SW480 (cell line): ENCODE measurements at regions not wholly inside any gene's neighbourhood (a gene's known extent, or its start where the extent isn't known, plus 50 kb on each side); places are given as distances from the start of the nearest gene placed in this dataset.
A peak's percentile ranks its signal among the peaks of the same experiment; 100 is the strongest.

Source experiments
- DNase-seq: peaks from one replicate; pipeline ENCODE4 v3.0.0-alpha.2; 2016; ENCODE audit warnings: low spot score

DNA sequence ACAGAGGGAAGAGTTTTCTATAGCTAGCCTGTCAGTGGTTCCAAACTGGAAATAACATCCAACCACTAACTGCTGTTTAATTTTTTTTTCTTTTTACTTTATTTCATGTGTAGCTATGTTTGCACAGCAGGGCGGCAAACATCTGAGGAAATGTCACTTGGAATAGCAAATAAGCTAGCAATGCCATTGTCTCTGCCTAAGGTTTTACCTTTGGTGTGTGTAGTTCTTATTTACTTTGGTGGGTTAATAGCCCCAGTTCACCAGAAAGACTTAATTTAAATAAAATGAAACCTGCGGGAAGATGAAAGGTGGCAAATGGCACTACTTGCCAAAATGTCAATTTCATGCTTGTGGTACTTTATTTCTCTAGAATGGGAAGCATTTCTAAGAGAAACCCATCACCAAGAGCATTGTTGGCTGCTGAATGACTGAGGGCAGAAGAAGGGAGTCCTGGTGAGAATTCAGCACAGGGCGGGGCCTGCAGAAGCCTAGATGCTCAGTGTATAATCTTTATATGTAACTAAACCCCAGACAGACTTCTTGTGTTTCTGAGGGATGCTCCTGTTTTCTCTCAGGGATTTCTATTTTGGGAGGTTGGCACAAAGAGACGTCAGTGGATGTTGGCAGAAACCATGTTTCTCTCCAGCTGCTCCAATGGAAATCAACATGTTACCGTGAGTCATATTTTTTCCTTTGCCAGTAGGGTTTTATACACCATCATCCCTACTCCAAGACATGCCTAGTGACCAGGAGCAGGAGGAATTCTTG lies 300.4 kb upstream of the NT5C1B start:
- DNase-seq, result no peak

DNA sequence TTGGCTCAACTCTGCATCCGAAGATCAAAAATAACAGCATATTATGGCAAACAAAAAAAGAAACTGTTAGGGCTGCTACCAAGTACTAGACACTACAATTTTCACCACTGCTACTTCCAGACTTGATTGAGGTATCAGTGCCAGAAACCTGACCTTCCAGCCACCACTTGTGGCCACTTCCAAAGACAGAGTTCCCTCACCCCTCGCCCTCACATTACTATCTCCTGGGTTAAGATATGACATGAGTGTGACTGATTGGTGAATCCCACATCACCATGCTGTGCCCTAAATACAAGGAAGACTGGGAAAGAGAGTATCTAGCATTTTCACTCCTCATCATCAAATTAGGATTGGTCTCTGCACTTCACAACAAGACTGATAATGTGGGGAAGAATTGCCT lies 296.1 kb upstream of the NT5C1B start:
- DNase-seq, result no peak

DNA sequence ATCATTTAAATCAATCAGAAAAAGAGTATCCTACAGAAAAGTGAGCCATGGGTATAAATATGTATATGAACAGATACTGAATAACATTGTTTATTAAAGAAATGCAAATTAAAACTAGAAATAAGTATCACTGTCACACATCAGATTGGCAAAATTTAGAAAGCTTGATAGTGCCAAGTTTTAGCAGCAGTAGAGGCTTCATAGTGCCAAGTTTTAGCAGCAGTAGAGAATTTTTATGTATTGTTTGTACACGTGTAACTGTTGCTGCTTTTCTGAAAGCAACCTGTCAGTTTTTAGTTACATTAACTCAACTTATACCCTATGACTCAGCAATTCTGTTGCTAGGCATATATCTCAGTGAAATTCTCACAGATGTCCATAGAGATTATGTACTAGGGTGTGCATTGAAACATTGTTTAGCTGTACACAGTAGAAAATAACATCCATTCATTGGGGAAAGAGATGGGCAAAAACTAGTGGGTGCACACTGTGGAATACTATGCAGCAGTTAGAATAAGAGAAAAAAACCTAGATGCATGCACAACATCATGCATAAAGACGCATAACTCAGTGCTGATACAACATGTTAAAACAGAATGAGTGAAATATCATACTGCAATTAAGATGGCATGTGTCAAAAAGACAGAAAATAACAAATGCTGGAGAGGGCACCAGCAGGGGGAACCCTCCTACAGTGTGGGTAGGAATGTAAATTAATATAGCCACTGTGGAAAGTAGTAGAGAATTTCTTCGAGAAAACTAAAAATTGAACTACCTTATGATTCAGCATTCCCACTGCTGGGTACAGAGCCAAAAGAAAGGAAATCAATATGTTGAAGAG lies 294.5 kb upstream of the NT5C1B start:
- DNase-seq, result no peak

DNA sequence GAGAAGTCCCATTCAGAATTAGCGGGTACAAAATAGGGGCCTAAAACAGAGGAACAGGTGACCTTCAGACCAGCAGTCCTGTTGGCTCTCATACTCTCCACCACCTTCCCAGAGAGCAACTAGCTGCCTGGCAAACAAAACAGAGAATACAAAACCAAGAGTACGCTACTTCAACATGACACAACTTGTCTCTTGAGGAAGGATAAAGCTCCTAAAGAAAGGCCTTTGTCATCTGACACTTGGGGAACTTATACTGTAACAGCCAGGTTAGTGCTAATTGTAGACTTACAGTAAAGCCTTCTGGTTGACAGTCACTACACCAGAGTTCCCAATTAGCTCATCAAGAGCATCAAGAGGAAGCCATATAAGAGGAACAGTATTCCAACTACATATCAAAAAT lies 282.1 kb upstream of the NT5C1B start:
- DNase-seq, result no peak

DNA sequence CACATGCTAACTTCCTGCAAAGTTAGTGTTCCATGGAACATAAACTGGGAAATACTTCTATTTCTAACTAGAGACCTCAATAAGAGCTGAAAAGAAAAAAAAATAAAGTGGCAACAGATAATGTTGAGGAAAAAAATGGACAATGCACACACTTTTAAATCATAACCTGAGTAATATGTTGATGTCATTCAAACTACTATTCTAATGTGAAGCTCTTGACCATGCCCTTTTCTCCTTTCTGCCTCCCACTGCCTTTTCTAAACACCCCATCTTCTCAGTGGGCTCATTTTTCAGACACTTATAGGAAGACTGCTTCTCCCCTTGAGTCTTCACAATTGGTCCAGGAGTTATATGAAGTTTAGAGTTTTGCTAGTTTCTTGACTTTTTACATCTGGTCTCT lies 280.9 kb upstream of the NT5C1B start:
- DNase-seq, result no peak

DNA sequence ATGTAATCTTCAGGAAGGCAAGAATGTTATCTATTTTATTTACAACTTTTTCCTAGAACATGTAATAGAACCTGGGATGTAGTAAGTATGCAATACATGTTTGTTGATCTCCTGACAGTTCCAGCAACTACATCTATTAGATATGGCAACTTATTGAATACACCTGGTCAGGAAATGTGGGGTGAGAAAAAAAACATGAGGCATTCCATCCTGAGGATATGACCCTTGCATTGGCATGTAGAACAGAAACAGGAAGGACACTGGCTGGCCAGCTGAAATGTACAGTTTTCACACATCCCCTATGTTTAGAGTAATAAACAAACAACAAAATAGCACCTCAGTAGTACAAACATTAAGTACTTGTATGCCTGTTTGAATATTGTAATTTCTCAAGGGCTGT lies 272.6 kb upstream of the NT5C1B start:
- DNase-seq, result no peak

DNA sequence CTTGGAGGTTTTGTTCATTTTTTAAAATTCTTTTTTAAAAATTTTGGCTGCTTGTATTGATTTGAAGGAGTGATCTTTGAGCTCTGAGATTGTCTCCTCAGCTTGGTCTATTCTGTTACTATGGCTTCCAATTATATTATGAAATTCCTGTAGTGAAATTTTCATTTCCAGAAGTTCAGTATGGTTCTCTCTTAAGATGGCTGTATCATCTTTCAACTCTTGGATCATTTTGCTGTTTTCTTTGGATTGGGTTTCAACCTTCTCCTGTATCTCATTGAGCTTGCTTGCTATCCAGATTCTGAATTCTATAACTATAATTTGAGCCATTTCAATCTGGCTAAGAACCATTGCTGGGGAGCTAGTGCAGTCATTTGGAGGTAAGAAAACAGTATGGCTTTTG lies 270.8 kb upstream of the NT5C1B start:
- DNase-seq, result no peak

DNA sequence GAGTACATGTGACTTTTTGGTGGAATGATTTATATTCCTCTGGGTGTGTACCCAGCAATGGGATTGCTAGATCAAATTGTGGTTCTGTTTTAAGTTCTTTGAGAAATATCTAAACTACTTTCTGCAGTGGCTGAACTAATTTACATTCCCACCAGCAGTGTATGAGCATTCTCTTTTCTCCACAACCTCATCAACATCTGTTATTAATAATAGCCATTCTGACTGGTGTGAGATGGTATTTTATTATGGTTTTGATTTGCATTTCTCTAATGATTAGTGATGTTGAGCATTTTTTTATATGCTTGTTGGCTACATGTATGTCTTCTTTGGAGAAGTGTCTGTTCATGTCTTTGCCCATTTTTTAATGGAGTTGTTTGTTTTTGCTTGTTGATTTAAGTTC lies 267.4 kb upstream of the NT5C1B start:
- DNase-seq, result no peak

DNA sequence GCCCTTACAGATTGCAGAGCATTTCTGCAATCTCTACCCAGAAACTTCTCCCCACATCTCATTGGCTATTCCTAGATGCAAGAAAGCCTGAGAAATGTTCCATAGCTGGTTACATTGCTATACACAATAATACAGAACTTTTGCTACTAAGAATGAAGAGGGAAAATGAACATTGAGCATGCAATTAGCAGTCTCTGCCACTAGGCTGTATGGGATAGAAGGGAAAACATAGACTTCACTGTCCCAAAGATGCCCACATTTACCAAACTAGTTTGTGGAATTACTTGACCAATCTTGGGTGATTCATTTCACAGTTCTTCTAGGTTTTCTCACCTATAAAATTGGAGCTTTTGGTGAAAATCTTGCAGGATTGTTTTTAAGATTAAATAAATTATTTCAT lies 265.7 kb upstream of the NT5C1B start:
- peak; percentile 15 for DNase-seq

DNA sequence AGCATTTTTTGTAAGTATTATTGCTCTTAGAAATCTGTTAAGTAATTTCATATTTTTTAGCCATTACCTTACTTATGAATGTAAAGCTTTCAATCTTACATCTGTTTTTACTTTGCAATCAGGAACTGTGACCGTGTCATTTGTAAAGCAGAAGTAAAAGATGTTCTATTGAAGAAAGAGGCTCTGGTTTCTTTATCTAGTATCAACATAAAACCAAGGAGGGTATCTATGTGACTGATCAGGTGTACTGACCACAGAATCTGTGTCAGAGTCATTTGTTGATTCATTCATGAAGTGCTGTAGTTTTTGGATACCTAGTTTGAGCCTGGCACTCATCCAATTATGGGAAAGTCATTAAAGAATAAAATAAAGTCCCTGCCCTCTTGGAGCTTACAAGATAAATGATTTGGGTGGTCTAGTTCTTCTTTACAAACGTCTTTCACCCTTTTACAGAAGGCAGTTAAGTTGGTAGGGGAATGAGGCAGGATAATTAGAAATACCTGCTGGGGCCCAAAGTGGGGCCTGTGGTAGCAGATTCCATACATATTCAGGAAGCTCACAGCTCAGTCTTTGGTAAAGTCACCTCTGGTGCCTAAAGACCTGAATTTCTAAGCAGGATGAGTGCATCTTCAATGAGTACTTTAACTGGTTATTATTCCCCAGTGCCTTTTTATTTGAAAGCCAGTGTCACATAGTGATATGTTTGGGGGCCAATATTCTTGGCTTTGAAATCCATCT lies 260.6 kb upstream of the NT5C1B start:
- DNase-seq, result no peak

DNA sequence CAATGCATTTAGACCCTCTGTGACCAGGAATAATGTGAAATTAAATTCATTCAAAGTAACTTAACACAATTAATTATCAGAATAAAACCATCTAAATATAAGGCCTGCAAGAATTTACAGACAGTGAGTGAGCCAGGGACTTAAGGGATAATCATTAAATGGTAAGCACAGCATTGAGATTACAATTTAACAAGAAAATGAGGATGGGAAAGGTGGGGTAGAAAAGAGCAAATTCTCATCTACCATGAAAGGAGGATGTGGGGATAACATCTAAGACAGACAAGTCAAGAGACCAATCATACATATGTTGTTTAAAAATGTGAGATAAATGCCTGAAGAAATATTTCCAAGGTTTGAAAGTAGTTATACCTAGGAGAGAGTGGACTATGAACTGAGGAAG lies 259.3 kb upstream of the NT5C1B start:
- no peak for DNase-seq

DNA sequence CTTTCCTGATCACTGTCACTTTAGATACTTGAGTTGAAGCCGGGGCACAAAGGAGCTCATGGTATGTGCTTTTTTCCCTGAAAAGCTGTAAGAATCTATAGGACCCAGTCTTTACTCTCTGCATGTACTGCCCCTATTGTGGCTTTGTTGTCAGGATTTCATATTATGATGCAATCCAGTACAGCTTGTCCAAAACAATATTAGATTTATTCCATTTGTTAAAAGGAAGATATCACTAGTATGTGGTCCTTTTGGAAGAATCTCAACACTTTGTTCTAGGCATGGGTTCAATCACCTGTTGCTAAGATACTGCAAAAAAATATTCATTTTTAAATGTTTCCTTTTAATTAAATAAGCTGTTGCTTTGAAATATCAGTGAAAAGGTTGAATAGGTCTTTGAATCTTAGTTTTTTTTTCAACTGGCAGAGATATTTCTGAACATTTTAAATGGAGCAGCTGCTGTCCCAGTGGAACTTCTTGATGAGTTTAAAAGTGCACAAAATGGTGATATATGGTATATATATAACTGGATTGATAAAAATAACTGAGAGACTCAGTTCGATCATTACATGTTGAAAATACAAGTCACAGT lies 256.6 kb upstream of the NT5C1B start:
- no peak for DNase-seq

DNA sequence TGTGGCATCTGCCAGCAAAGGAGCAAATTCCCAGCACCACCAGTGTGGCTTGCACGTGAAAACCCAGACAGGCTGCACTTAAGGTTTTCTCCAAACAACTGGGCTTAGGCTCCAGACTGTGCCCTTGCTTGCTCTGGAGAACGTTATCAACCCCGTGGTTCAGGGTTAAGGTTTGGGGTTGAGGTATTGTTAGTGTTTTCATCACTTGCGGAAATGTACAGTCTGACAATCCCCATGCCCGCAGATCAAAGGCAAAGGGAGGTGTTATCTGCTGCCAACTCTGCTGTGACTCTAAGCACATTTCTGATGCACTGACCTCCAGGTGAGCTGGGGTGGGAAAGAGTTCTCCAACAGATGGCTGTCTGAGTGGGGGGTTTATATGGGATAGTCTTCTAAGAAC lies 253.5 kb upstream of the NT5C1B start:
- DNase-seq, result no peak

DNA sequence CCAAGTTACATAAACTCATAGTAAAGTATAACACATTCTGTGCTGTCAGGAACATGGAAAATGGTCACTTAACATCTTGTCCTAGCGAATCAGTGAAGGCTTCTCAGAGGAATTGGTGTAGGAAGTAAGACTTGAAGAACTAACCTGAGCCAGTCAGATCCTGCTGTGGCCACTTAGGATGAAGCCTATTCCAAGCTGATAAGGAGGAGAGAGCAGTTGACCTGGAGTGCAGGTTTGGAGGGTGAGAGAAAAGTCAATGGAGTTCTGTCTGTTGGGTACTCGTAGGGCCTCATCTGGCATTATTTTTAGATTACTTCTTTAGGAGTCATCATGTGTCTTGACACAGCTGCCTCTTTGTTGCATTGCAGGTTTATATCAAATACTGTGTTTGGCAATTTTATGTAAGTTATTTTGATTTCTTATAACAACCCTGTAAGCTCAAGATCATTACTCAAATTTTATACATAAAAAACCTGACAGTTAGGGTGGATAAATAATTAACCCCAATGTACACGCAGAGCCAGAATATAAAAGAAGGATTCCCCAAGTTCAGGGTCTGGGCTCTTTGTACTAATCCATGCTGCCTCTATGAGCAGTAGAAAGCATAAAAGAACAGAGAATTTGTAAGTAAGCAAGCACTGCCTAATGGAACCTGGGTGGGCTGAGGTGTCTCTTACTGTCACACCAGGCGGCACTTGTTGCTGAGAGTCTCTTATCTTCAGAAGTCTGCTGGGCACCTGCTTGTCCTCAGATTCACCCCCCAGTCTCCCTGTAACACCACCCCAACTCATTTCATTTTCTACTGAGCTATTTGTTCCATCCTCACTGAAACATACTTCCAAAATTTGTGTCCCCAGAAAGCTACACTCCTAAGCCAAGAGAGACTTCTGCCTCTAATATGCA lies 252.1 kb upstream of the NT5C1B start:
- no peak for DNase-seq

DNA sequence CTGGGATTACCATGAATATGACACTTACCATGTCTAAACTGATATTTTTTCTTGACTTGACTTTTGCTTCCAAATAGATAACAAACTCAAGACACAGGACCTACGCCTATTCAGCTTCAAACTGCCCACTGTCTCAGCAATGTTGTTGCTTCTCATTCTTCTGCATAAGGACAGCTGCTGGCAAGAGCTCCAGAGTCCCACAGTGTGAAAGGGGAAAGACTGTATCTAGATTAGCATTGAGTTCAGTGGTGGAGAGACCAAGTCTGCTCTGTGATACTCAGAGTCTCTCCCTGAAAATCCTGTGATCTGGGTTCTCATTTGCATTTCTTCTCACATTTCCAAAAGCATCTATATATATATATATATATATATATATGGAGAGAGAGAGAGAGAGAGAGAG lies 247.9 kb upstream of the NT5C1B start:
- no peak for DNase-seq

DNA sequence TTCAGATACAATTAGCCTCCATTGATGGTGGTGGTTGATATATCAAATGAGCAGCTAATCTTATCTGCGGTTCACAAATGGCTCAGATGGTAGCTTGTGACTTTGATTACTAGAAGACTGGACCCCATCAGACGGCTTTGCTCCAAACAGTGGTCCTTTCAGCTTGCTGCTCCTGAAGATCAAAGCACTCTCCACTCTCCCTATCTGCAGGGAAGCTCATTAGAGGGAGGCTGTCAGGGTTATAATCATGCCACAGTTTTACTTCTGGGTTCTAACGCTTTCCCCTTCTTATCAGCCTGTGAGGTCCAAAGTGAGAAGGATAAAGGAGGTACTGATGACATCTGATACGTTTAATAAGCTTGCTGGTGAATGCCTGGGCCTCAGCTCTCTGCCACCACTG lies 247.1 kb upstream of the NT5C1B start:
- peak; percentile 17 for DNase-seq

DNA sequence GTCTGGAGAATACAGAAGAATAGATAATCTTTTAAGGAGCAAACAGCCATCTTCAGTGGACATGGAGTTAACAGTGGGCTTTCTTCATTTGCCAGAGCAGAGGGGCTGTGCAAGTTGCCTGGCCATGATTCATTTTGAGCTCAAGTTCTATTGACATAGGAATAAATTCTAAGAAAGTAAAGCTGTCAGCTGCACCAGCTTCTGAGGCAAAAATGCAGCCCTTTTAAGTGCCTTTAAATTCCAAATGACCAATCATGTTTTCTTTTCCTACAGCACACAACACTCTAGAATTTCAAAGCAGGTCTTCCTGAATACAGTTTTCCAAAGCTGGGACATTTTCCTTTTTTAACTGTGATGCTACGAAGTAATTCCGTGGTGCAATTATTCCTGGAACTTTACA lies 246.4 kb upstream of the NT5C1B start:
- no peak for DNase-seq

DNA sequence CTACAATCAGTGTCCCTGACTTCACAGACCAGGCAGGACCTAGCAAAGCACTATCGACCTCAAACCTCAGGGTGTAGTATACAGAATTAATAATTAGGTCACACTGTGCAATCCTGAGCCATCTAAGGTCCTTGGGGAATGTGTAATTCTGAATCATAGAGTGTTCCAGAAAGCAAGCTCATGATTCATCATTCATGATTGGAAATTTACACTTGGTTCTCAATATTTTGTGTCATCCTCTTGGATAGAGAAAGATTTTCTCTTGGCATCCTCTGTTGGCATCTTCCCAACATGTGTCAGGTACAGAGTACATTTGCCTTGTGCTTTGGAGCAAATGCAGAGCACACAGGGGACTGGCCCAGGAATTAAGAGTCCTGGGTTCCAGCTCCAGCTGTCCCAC lies 245.0 kb upstream of the NT5C1B start:
- DNase-seq, result no peak

DNA sequence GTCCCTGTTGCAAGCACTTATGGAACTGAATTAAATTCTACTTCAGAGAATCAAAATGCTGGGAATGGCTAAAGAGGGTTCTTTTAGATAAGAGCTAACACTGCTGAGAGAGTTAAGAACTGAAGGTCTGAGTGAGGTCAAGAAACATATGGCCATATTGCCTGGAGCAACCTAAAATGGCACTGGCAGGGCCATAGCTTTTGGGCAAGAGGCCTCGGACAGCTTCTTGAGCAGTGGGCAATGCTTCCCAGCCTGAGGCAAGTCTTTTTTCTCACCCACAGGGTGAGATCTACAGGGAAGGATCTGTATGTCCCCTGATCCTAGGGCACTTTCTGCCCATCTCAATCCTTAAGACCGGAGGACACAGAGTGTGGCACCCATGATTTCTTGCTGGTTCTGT lies 244.6 kb upstream of the NT5C1B start:
- no peak for DNase-seq

DNA sequence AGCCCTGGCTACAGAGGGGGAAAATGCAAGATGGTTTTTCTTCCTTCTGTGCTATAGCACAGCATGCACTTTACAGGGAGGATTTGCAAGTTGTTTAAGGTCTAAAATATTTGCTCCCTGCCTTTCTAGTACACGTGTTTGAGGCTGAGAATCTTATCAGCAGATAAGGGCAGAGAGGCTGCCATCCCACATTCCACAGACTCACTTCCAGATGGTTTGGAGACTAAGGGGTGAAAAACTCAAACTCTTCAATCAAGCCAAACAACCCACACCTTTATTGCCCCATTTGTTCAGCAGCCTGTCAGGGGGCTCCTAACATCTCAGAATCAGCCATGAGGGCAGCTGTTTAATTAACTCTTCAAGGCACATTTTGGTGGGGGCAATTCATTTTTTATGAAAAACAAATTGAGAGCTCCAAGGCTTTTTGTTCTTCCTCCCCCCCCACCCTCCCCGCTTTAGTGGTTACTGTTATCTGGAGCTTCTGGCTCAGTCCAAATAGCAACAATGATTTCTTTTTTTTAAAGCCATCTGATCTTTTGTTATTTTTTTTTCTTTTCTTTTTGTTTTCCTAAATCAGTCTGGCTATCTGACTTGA lies 242.6 kb upstream of the NT5C1B start:
- DNase-seq, result no peak

DNA sequence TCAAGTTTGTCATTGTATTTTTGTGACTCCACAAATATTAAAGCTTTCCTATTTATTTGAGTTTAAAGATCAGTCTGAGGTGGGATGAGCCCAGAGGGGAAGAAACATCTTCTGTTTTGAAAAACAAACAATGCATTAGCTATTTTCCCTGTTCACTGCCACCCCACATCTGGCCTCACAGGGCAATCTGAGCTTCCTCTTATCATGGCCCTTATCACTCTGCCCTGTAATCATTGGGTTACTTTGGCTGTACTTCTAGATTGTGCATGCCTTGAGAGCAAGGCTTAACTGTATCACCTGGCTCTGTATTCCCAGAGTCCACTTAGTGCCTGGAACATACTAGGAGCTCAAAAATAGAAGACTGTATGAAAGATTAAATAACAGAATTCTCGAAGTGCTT lies 241.6 kb upstream of the NT5C1B start:
- no peak for DNase-seq
